ENCODE measurements at regions not wholly inside any gene's neighbourhood (a gene's known extent, or its start where the extent isn't known, plus 50 kb on each side); places are given as distances from the start of the nearest gene placed in this dataset.
A peak's percentile ranks its signal among the peaks of the same experiment; 100 is the strongest.

DNA sequence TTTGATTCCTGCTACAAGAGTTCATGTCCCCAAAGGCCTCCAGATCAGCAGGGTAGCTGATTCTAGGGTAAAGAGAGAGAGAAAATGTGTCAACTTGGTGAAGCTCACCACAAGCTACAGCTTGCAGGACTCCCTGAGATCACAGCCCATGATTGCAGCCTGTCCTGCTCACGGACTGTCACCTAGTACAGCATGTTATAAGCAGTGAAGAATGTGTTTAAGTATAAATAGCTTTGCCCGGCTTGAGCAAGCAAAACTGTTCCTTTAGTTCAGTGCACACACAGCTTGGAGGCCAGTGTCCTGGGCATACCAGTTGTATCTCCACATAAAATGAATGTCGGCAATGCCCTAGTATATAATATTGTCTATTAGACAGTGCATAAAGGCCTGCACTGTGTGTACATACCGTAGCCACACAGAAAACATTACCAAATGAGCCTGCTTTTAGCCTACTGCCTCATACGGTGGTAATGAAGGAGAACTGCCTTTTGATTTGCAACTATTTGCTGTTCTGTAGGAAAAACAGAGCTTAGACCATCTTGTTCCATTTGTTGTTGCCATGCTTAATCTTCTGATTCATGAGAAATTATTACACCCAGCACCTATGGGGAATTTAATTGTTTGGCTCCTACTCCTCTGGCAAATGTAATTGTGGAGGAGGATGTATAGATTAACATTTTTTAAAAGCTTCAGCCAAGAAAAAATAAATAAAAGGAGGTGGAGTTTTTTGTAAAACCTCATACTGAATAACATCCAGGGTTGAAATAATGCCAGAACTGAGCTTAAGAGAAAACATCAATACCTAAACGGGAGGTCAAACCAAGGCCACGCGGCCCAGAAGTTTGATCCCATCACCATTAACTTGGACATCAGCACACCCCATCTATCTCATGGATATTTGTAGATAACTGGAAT lies 108.1 kb upstream of the G2E3 start:
- Histone ChIP-seq H3K4me3 (no peak overlapping the region), H3K4me1 (ENCODE audit: low read depth) (peaks cover 16% of the 10 kb centered on the region), H3K9me3 (ENCODE audit: low read depth) (no peaks in the 10 kb centered on the region), H3K36me3 (no peaks in the 10 kb centered on the region), H3K27me3 (no peaks in the 10 kb centered on the region), H3K27ac (peak overlapping the region; percentile 82)
- DNase-seq (ENCODE audit: low read depth in 1 of 2, low spot score in 1 of 2), result peak in 1 of 2 donors; percentile 66
- TF ChIP-seq, protein P1, sequence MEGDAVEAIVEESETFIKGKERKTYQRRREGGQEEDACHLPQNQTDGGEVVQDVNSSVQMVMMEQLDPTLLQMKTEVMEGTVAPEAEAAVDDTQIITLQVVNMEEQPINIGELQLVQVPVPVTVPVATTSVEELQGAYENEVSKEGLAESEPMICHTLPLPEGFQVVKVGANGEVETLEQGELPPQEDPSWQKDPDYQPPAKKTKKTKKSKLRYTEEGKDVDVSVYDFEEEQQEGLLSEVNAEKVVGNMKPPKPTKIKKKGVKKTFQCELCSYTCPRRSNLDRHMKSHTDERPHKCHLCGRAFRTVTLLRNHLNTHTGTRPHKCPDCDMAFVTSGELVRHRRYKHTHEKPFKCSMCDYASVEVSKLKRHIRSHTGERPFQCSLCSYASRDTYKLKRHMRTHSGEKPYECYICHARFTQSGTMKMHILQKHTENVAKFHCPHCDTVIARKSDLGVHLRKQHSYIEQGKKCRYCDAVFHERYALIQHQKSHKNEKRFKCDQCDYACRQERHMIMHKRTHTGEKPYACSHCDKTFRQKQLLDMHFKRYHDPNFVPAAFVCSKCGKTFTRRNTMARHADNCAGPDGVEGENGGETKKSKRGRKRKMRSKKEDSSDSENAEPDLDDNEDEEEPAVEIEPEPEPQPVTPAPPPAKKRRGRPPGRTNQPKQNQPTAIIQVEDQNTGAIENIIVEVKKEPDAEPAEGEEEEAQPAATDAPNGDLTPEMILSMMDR (IDR thresholded peaks at IDR 0.05; ENCODE audit: low read depth, low read length), result no peak

DNA sequence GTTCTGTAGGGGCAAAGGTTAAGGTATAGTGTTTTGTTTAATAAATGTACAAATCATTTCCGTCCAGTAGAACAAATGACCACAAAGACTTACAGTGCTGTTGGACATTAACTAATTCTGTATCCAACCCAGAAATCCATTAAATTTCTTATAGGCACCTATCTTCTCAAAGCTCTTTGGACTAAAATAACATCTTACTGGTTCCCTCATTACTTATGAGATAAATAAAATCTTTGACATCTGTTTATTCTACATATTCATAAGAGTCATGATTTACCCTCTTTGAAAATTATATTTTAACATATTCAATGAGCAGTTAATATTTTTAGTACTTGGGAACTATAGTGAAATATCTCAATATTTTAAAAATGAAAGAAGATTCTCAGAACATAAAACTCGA lies 102.7 kb upstream of the G2E3 start:
- no peak overlapping the region for H3K27ac ChIP-seq
- H3K9me3 ChIP-seq (ENCODE audit: low read depth), result no peaks in the 10 kb centered on the region
- no peaks in the 10 kb centered on the region for H3K36me3 ChIP-seq
- no peak overlapping the region for H3K4me3 ChIP-seq
- H3K27me3 ChIP-seq, result no peaks in the 10 kb centered on the region
- no peak for DNase-seq (ENCODE audit: low read depth in 1 of 2, low spot score in 1 of 2)
- TF ChIP-seq, protein P1 (IDR thresholded peaks at IDR 0.05; ENCODE audit: low read depth, low read length), result no peak
- peaks cover under 1% of the 10 kb centered on the region for H3K4me1 ChIP-seq (ENCODE audit: low read depth)

DNA sequence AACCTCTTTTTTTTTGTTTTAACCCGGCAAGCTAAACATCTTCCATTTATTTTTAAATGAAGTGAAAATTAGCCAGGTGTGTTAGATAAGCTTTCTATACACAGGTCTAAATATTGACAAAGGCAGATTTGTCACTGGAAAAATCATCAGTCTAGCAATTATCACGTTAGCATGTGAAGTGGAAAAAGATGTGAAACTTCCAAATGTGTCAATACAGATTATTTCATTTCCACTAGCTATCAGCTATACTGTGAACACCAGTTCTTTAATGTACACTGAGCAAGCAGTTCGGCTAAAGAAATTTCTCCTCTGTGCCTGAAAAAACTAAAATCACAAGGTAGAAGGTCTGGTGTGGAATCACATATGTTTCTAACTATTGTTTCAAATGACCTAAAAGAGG lies 96.6 kb upstream of the G2E3 start:
- TF ChIP-seq, protein P1 (IDR thresholded peaks at IDR 0.05; ENCODE audit: low read depth, low read length), result no peak
- H3K4me1 ChIP-seq (ENCODE audit: low read depth), result no peaks in the 10 kb centered on the region
- H3K27me3 ChIP-seq, result no peaks in the 10 kb centered on the region
- H3K36me3 ChIP-seq, result no peaks in the 10 kb centered on the region
- H3K9me3 ChIP-seq (ENCODE audit: low read depth), result no peaks in the 10 kb centered on the region
- H3K4me3 ChIP-seq, result no peak overlapping the region
- DNase-seq (ENCODE audit: low read depth in 1 of 2, low spot score in 1 of 2), result no peak
- H3K27ac ChIP-seq, result no peak overlapping the region

GRCh38 chr14:30464481-30464880 lies 94.5 kb upstream of the G2E3 start:
- Histone ChIP-seq H3K4me3 (no peak overlapping the region), H3K27ac (no peak overlapping the region), H3K9me3 (ENCODE audit: low read depth) (no peaks in the 10 kb centered on the region), H3K27me3 (no peaks in the 10 kb centered on the region), H3K4me1 (ENCODE audit: low read depth) (no peaks in the 10 kb centered on the region), H3K36me3 (no peaks in the 10 kb centered on the region)
- DNase-seq (ENCODE audit: low read depth in 1 of 2, low spot score in 1 of 2), result no peak
- TF ChIP-seq, protein P1 (IDR thresholded peaks at IDR 0.05; ENCODE audit: low read depth, low read length), result no peak

GRCh38 chr14:30468354-30468753 lies 90.6 kb upstream of the G2E3 start:
- Histone ChIP-seq H3K4me1 (ENCODE audit: low read depth) (no peaks in the 10 kb centered on the region), H3K27me3 (no peaks in the 10 kb centered on the region), H3K36me3 (no peaks in the 10 kb centered on the region), H3K27ac (no peak overlapping the region), H3K4me3 (no peak overlapping the region), H3K9me3 (ENCODE audit: low read depth) (no peaks in the 10 kb centered on the region)
- DNase-seq (ENCODE audit: low read depth in 1 of 2, low spot score in 1 of 2), result no peak
- TF ChIP-seq, protein P1 (IDR thresholded peaks at IDR 0.05; ENCODE audit: low read depth, low read length), result no peak
